Mucosa of gallbladder (tissue), 1 donor: ENCODE measurements at regions not wholly inside any gene's neighbourhood (a gene's known extent, or its start where the extent isn't known, plus 50 kb on each side); places are given as distances from the start of the nearest gene placed in this dataset.

Experiments
- DNase-seq: peaks from one replicate; pipeline ENCODE4 v3.0.0-alpha.2; 2020; ENCODE audit warnings: low spot score
- donor health status: DM: no; HTN: no; CAD: no.

- DNase-seq: no peak
Measured at GRCh38 chrX:7283741-7284140, 135.8 kb upstream of the PUDP start.

- DNase-seq: no peak
Measured at GRCh38 chrX:7280520-7280919, 132.6 kb upstream of the PUDP start.

- no peak for DNase-seq
Measured at GRCh38 chrX:7272346-7272745, 124.4 kb upstream of the PUDP start.

- DNase-seq: no peak
Measured at GRCh38 chrX:7270933-7271332, 123.0 kb upstream of the PUDP start.

- no peak for DNase-seq
Measured at GRCh38 chrX:7269991-7270390, 122.0 kb upstream of the PUDP start.

GRCh38 chrX:7269589-7269988 lies 121.6 kb upstream of the PUDP start:
- DNase-seq: no peak

- DNase-seq: no peak
Measured at GRCh38 chrX:7266288-7266687, 118.3 kb upstream of the PUDP start.

GRCh38 chrX:7264399-7264798 lies 116.4 kb upstream of the PUDP start:
- no peak for DNase-seq

GRCh38 chrX:7263961-7264360 lies 116.0 kb upstream of the PUDP start:
- DNase-seq: no peak

GRCh38 chrX:7263330-7263729 lies 115.4 kb upstream of the PUDP start:
- DNase-seq: no peak

- DNase-seq: no peak
Measured at GRCh38 chrX:7262551-7262950, 114.6 kb upstream of the PUDP start.

- no peak for DNase-seq
Measured at GRCh38 chrX:7261672-7262332, 113.8 kb upstream of the PUDP start.

- no peak for DNase-seq
Measured at GRCh38 chrX:7254144-7254543, 106.2 kb upstream of the PUDP start.

- DNase-seq: no peak
Measured at GRCh38 chrX:7253565-7253964, 105.6 kb upstream of the PUDP start.

- peak; percentile 74 for DNase-seq
Measured at GRCh38 chrX:7252013-7252610, 104.2 kb upstream of the PUDP start.

GRCh38 chrX:7247346-7247745 lies 99.4 kb upstream of the PUDP start:
- no peak for DNase-seq

- DNase-seq: no peak
Measured at GRCh38 chrX:7244405-7244804, 96.5 kb upstream of the PUDP start.

GRCh38 chrX:7242613-7243012 lies 94.7 kb upstream of the PUDP start:
- DNase-seq: no peak

- no peak for DNase-seq
Measured at GRCh38 chrX:7240929-7241328, 93.0 kb upstream of the PUDP start.

GRCh38 chrX:7235071-7235470 lies 87.1 kb upstream of the PUDP start:
- DNase-seq: no peak

- DNase-seq: no peak
Measured at GRCh38 chrX:7233580-7234406, 85.8 kb upstream of the PUDP start.

GRCh38 chrX:7228226-7228625 lies 80.3 kb upstream of the PUDP start:
- no peak for DNase-seq

- DNase-seq: no peak
Measured at GRCh38 chrX:7225338-7225737, 77.4 kb upstream of the PUDP start.
